HEK293 (cell line): ENCODE measurements at regions not wholly inside any gene's neighbourhood (a gene's known extent, or its start where the extent isn't known, plus 50 kb on each side); places are given as distances from the start of the nearest gene placed in this dataset.

Experiments
- CTCF ChIA-PET: fragments of 350-600 bp; formaldehyde crosslinking; extraction: SDS; loops from one replicate; lab custom pipeline; 2021; ENCODE audit warnings: antibody characterized with exemption; lab: Yijun Ruan, JAX
- POLR2A ChIA-PET: fragments of 300-600 bp; formaldehyde crosslinking; extraction: SDS; loops from one replicate; lab custom pipeline; 2020; ENCODE audit warnings: antibody characterized with exemption, inconsistent platforms; lab: Yijun Ruan, JAX
- H3K27ac ChIP-seq: fragments of 200-500 bp; sonication (Bioruptor generic); 2 replicates; pipeline ENCODE4 v1.5.1; 2014; ENCODE audit warnings: low read depth, low read length, control low read depth, inconsistent platforms; ENCODE audit errors: extremely low read depth
- H3K36me3 ChIP-seq, 2 experiments: fragments of 200-500 bp in 1 of 2; sonication (Bioruptor generic) in 1 of 2; 1 replicate in 1 of 2; 2 replicates in 1 of 2; pipeline ENCODE4 v1.5.1; 2014 to 2017; ENCODE audit warnings: inconsistent platforms in 2 of 2, low read length in 2 of 2; ENCODE audit not compliant: control insufficient read depth in 2 of 2, insufficient read depth in 1 of 2
- H3K4me1 ChIP-seq: fragments of 200-500 bp; sonication (Bioruptor generic); 2 replicates; pipeline ENCODE4 v1.5.1; 2014; ENCODE audit warnings: mild to moderate bottlenecking, low read length, inconsistent platforms; ENCODE audit not compliant: control insufficient read depth, insufficient read depth
- H3K4me3 ChIP-seq: 2 replicates; pipeline ENCODE4 v1.5.1; 2011; ENCODE audit warnings: low read depth, mild to moderate bottlenecking, control low read depth, low read length, moderate library complexity
- H3K9me3 ChIP-seq: fragments of 200-500 bp; sonication (Bioruptor generic); 2 replicates; pipeline ENCODE4 v1.5.1; 2014; ENCODE audit warnings: low read depth, low read length, inconsistent platforms; ENCODE audit not compliant: control insufficient read depth, insufficient read depth
- BCL11B ChIP-seq: fragments of 450-650 bp; formaldehyde crosslinking; IDR thresholded peaks from 2 replicates; pipeline ENCODE4 v1.5.1; 2016; ENCODE audit warnings: low read depth, missing biosample characterization, missing genetic modification characterization
- HOXA7 ChIP-seq: sonication (generic); formaldehyde crosslinking; IDR thresholded peaks from 2 replicates; pipeline ENCODE4 v1.8.1; 2022; ENCODE audit warnings: missing genetic modification reagents, borderline replicate concordance
- KLF1 ChIP-seq: fragments of 450-650 bp; formaldehyde crosslinking; IDR thresholded peaks from 2 replicates; pipeline ENCODE4 v1.5.1; 2016; ENCODE audit warnings: missing biosample characterization, missing genetic modification characterization
- KLF9 ChIP-seq: fragments of 450-650 bp; formaldehyde crosslinking; IDR thresholded peaks from 2 replicates; pipeline ENCODE4 v1.5.1; 2016; ENCODE audit warnings: missing biosample characterization, missing genetic modification characterization, low read depth
- MEIS1 ChIP-seq: sonication (generic); formaldehyde crosslinking; IDR thresholded peaks from 2 replicates; pipeline ENCODE4 v1.8.1; 2022; ENCODE audit warnings: missing genetic modification reagents, mild to moderate bottlenecking, borderline replicate concordance
- REST ChIP-seq: fragments of 450-650 bp; formaldehyde crosslinking; IDR thresholded peaks from 2 replicates; pipeline ENCODE4 v1.5.1; 2016; ENCODE audit warnings: missing biosample characterization, missing genetic modification characterization
- YY1 ChIP-seq: fragments of 450-650 bp; formaldehyde crosslinking; IDR thresholded peaks from 2 replicates; pipeline ENCODE4 v1.5.1; 2018; ENCODE audit warnings: missing biosample characterization, missing genetic modification characterization
- ZBTB7A ChIP-seq: fragments of 450-650 bp; formaldehyde crosslinking; IDR thresholded peaks from 2 replicates; pipeline ENCODE4 v1.5.1; 2016; ENCODE audit warnings: low read depth, missing biosample characterization, missing genetic modification characterization
- ZEB2 ChIP-seq: fragments of 450-650 bp; formaldehyde crosslinking; IDR thresholded peaks from 2 replicates; pipeline ENCODE4 v1.5.1; 2016; ENCODE audit warnings: missing biosample characterization, missing genetic modification characterization
- ZFP41 ChIP-seq: fragments of 450-650 bp; formaldehyde crosslinking; IDR thresholded peaks from 2 replicates; pipeline ENCODE4 v1.5.1; 2016; ENCODE audit warnings: missing biosample characterization, missing genetic modification characterization, borderline replicate concordance
- ZNF121 ChIP-seq: fragments of 450-650 bp; formaldehyde crosslinking; IDR thresholded peaks from 2 replicates; pipeline ENCODE4 v1.5.1; 2016; ENCODE audit warnings: missing biosample characterization, missing genetic modification characterization
- ZNF155 ChIP-seq: fragments of 450-650 bp; formaldehyde crosslinking; IDR thresholded peaks from 2 replicates; pipeline ENCODE4 v1.5.1; 2016; ENCODE audit warnings: missing biosample characterization, missing genetic modification characterization
- ZNF175 ChIP-seq: fragments of 450-650 bp; formaldehyde crosslinking; IDR thresholded peaks from 2 replicates; pipeline ENCODE4 v1.5.1; 2016; ENCODE audit warnings: missing biosample characterization, missing genetic modification characterization
- ZNF292 ChIP-seq: fragments of 450-650 bp; formaldehyde crosslinking; IDR thresholded peaks from 2 replicates; pipeline ENCODE4 v1.5.1; 2016; ENCODE audit warnings: low read depth, missing biosample characterization, missing genetic modification characterization, borderline replicate concordance
- ZNF350 ChIP-seq: fragments of 450-650 bp; formaldehyde crosslinking; IDR thresholded peaks from 2 replicates; pipeline ENCODE4 v1.5.0; 2017; ENCODE audit warnings: missing biosample characterization, mild to moderate bottlenecking, missing genetic modification characterization
- ZNF366 ChIP-seq: fragments of 450-650 bp; formaldehyde crosslinking; conservative IDR thresholded peaks from 2 replicates; pipeline ENCODE4 v1.5.1; 2016; ENCODE audit warnings: missing biosample characterization, missing genetic modification characterization
- ZNF623 ChIP-seq: fragments of 450-650 bp; formaldehyde crosslinking; IDR thresholded peaks from 2 replicates; pipeline ENCODE4 v1.5.1; 2016; ENCODE audit warnings: missing biosample characterization, missing genetic modification characterization
- ZNF791 ChIP-seq: fragments of 450-650 bp; formaldehyde crosslinking; IDR thresholded peaks from 2 replicates; pipeline ENCODE4 v1.5.1; 2016; ENCODE audit warnings: missing biosample characterization, missing genetic modification characterization
- ZNF843 ChIP-seq: fragments of 450-650 bp; formaldehyde crosslinking; IDR thresholded peaks from 2 replicates; pipeline ENCODE4 v1.5.1; 2016; ENCODE audit warnings: missing biosample characterization, missing genetic modification characterization
- ZSCAN16 ChIP-seq: fragments of 450-650 bp; formaldehyde crosslinking; IDR thresholded peaks from 2 replicates; pipeline ENCODE4 v1.5.1; 2016; ENCODE audit warnings: missing biosample characterization, missing genetic modification characterization
- ZSCAN5A ChIP-seq: fragments of 450-650 bp; formaldehyde crosslinking; IDR thresholded peaks from 2 replicates; pipeline ENCODE4 v1.5.1; 2016; ENCODE audit warnings: missing biosample characterization, missing genetic modification characterization
- TF ChIP-seq, protein P1 (sequence below): fragments of 450-650 bp; formaldehyde crosslinking; IDR thresholded peaks from 2 replicates; pipeline ENCODE4 v1.5.1; 2016; ENCODE audit warnings: missing biosample characterization, missing genetic modification characterization

- Histone ChIP-seq H3K4me3 (no peak overlapping the region), H3K4me1 (no peaks in the 10 kb centered on the region), H3K27ac (no peak overlapping the region), H3K9me3 (no peaks in the 10 kb centered on the region), H3K36me3 (no peaks in the 10 kb centered on the region)
- ChIA-PET CTCF (interaction anchor here (0.7 kb wide), 1 partner anchor 541 kb away, joined by 3 read pairs; no protein-coding TSS in a partner anchor), POLR2A (no interaction called here)
- TF ChIP-seq REST, result no peak
- TF ChIP-seq ZNF292 (tag by site-specific recombination), result no peak
- no peak for TF ChIP-seq ZNF791 (tag by site-specific recombination)
- TF ChIP-seq BCL11B (tag by site-specific recombination), result no peak
Measured at GRCh38 chr20:1827974-1828785, 67.0 kb upstream of the SIRPA start.

DNA sequence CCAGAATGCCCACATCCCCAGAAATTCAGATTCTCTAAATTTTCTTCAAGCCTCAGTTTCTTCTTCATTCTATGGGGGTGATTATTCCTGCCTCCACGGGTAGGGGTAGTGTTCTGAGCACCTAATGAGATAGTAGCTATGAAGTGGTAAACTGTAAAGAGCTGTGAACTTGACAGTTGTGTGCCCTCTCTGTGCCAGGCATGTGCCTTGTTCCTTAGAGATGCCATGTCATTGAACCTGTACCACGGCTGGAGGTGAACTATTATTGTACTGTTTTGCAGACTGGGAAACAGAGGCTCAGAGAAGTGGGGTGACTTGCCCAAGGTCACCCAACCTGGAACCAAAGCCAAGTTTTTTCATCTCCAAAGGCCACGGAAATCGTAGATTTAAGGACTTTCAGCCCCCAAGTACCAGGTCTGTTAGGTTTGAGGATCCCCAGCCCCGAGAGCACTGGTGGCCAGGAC, 67.7 kb upstream of the SIRPA start:
- H3K27ac ChIP-seq, result no peak overlapping the region
- CTCF ChIA-PET, result interaction anchor here (0.7 kb wide), 1 partner anchor 542 kb away, joined by 3 read pairs; no protein-coding TSS in a partner anchor
- no peaks in the 10 kb centered on the region for H3K4me1 ChIP-seq
- H3K4me3 ChIP-seq, result no peak overlapping the region
- no peaks in the 10 kb centered on the region for H3K36me3 ChIP-seq
- no peak for TF ChIP-seq ZNF623 (tag by site-specific recombination)
- TF ChIP-seq ZNF366, result no peak
- TF ChIP-seq ZNF350 (tag by site-specific recombination), result no peak
- TF ChIP-seq, all 188 proteins: peak for 0
- POLR2A ChIA-PET, result no interaction called here
- H3K9me3 ChIP-seq, result no peaks in the 10 kb centered on the region

- ChIA-PET POLR2A (no interaction called here), CTCF (interaction anchor here (1.0 kb wide), 1 partner anchor 12 kb away, joined by 3 read pairs; no protein-coding TSS in a partner anchor)
- no peaks in the 10 kb centered on the region for H3K9me3 ChIP-seq
- no peaks in the 10 kb centered on the region for H3K36me3 ChIP-seq
- TF ChIP-seq MEIS1, result no peak
- no peak for TF ChIP-seq ZSCAN16
- TF ChIP-seq ZSCAN5A (tag by site-specific recombination), result no peak
- TF ChIP-seq ZNF175 (tag by site-specific recombination), result no peak
- no peak for TF ChIP-seq ZNF843 (tag by site-specific recombination)
- TF ChIP-seq ZBTB7A, result no peak
- TF ChIP-seq KLF1 (tag by site-specific recombination), result no peak
- no peak for TF ChIP-seq ZFP41 (tag by site-specific recombination)
- TF ChIP-seq ZNF121 (tag by site-specific recombination), result no peak
- no peak for TF ChIP-seq ZEB2 (tag by site-specific recombination)
- TF ChIP-seq HOXA7 (CRISPR knock-in tag), result no peak
- TF ChIP-seq, protein P1, sequence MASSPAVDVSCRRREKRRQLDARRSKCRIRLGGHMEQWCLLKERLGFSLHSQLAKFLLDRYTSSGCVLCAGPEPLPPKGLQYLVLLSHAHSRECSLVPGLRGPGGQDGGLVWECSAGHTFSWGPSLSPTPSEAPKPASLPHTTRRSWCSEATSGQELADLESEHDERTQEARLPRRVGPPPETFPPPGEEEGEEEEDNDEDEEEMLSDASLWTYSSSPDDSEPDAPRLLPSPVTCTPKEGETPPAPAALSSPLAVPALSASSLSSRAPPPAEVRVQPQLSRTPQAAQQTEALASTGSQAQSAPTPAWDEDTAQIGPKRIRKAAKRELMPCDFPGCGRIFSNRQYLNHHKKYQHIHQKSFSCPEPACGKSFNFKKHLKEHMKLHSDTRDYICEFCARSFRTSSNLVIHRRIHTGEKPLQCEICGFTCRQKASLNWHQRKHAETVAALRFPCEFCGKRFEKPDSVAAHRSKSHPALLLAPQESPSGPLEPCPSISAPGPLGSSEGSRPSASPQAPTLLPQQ (tag by site-specific recombination), result no peak
- no peak for TF ChIP-seq YY1 (tag by site-specific recombination)
- no peak for TF ChIP-seq KLF9 (tag by site-specific recombination)
- no peak for TF ChIP-seq ZNF155 (tag by site-specific recombination)
- no peaks in the 10 kb centered on the region for H3K4me1 ChIP-seq
- H3K27ac ChIP-seq, result no peak overlapping the region
- H3K4me3 ChIP-seq, result no peak overlapping the region
Measured at GRCh38 chr20:1825938-1826445, 69.2 kb upstream of the SIRPA start.
